Ishikawa (cell line): ENCODE measurements at regions not wholly inside any gene's neighbourhood (a gene's known extent, or its start where the extent isn't known, plus 50 kb on each side); places are given as distances from the start of the nearest gene placed in this dataset.

ENCODE experiments used
- CEBPB ChIP-seq: IDR thresholded peaks from 2 replicates; pipeline ENCODE4 v1.6.1; 2012
- CREB1 ChIP-seq: IDR thresholded peaks from 2 replicates; pipeline ENCODE4 v1.6.1; 2012; ENCODE audit warnings: low read depth
- EGR1 ChIP-seq: IDR thresholded peaks from 2 replicates; pipeline ENCODE4 v1.6.1; 2012
- EP300 ChIP-seq: IDR thresholded peaks from 2 replicates; pipeline ENCODE4 v1.6.1; 2012; ENCODE audit warnings: borderline replicate concordance
- RAD21 ChIP-seq: IDR thresholded peaks from 2 replicates; pipeline ENCODE4 v1.6.1; 2012; ENCODE audit warnings: low read depth
- TAF1 ChIP-seq: IDR thresholded peaks from 2 replicates; pipeline ENCODE4 v1.6.1; 2012; ENCODE audit warnings: low read depth, mild to moderate bottlenecking
- TEAD4 ChIP-seq: IDR thresholded peaks from 2 replicates; pipeline ENCODE4 v1.6.1; 2012
- YY1 ChIP-seq: IDR thresholded peaks from 2 replicates; pipeline ENCODE4 v1.6.1; 2012; ENCODE audit warnings: low read depth
- TF ChIP-seq, protein P1 (sequence below): IDR thresholded peaks from 2 replicates; pipeline ENCODE4 v1.6.1; 2012
- TF ChIP-seq, protein P2 (sequence below): IDR thresholded peaks from 2 replicates; pipeline ENCODE4 v1.6.1; 2012; ENCODE audit warnings: low read depth, mild to moderate bottlenecking
- TF ChIP-seq, protein P3 (sequence below): IDR thresholded peaks from 2 replicates; pipeline ENCODE4 v1.6.1; 2012

DNA sequence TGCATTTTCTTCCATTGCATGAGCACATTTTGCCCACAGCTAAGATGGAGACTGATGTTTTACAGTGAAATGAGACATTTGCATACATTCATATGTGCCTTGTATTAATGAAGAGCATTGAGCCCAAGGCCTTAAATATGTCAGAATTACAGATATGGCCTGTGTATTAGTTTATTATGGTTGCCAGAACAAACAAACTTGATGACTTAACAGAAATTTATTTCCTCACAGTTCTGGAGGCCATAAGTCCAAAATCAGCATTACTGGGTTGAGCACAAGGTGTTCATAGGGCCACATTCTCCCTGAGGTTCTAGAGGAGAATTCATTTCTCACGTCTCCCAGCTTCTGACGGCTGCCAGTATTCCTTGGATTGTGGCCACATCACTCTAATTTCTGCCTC, 302.6 kb upstream of the TGFBR2 start:
- TF ChIP-seq EP300 (no peak), YY1 (no peak), RAD21 (no peak), CEBPB (no peak), TAF1 (no peak), EGR1 (no peak), CREB1 (no peak), TEAD4 (no peak)
- TF ChIP-seq, protein P1, sequence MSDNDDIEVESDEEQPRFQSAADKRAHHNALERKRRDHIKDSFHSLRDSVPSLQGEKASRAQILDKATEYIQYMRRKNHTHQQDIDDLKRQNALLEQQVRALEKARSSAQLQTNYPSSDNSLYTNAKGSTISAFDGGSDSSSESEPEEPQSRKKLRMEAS: no peak
- TF ChIP-seq, protein P2, sequence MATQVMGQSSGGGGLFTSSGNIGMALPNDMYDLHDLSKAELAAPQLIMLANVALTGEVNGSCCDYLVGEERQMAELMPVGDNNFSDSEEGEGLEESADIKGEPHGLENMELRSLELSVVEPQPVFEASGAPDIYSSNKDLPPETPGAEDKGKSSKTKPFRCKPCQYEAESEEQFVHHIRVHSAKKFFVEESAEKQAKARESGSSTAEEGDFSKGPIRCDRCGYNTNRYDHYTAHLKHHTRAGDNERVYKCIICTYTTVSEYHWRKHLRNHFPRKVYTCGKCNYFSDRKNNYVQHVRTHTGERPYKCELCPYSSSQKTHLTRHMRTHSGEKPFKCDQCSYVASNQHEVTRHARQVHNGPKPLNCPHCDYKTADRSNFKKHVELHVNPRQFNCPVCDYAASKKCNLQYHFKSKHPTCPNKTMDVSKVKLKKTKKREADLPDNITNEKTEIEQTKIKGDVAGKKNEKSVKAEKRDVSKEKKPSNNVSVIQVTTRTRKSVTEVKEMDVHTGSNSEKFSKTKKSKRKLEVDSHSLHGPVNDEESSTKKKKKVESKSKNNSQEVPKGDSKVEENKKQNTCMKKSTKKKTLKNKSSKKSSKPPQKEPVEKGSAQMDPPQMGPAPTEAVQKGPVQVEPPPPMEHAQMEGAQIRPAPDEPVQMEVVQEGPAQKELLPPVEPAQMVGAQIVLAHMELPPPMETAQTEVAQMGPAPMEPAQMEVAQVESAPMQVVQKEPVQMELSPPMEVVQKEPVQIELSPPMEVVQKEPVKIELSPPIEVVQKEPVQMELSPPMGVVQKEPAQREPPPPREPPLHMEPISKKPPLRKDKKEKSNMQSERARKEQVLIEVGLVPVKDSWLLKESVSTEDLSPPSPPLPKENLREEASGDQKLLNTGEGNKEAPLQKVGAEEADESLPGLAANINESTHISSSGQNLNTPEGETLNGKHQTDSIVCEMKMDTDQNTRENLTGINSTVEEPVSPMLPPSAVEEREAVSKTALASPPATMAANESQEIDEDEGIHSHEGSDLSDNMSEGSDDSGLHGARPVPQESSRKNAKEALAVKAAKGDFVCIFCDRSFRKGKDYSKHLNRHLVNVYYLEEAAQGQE: no peak
- TF ChIP-seq, protein P3, sequence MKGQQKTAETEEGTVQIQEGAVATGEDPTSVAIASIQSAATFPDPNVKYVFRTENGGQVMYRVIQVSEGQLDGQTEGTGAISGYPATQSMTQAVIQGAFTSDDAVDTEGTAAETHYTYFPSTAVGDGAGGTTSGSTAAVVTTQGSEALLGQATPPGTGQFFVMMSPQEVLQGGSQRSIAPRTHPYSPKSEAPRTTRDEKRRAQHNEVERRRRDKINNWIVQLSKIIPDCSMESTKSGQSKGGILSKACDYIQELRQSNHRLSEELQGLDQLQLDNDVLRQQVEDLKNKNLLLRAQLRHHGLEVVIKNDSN: no peak
